GM19395 (cell line): ENCODE measurements at regions not wholly inside any gene's neighbourhood (a gene's known extent, or its start where the extent isn't known, plus 50 kb on each side); places are given as distances from the start of the nearest gene placed in this dataset.
"Not testable (repeated sequence)": the region's sequence is repeated elsewhere in the genome, so short reads cannot be mapped to it uniquely, and the experiment has no call there.

Experiments used
- ATAC-seq: cut with Tn5 transposase; IDR thresholded peaks from one replicate; pipeline ENCODE4 v1.9.1; 2021; ENCODE audit warnings: mild to moderate bottlenecking, moderate library complexity; ENCODE audit not compliant: unreplicated experiment

- no peak for ATAC-seq
Observed at GRCh38 chr21:39083377-39084008, 99.8 kb downstream of the PSMG1 start.

- ATAC-seq = no peak
Observed at GRCh38 chr21:39082656-39083376, 100.4 kb downstream of the PSMG1 start.

DNA sequence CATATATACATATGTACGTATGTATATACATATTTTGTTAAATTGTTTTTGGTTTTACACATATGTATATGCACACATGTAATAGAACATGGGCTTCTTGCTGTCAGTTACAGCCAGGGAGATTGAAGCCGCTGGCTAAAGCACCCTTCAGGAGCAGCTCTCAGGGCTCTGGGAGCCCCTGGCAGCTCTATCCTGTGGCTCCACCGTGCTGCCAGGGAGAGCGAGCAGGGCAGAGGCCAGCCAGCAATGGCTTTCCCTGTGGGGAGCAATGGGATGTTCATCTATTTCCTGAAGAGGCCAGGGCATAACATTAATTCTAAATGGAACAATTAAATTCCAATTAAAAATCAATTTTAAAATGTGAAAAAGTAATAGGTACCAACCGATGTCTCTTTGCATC, 102.9 kb downstream of the PSMG1 start:
- ATAC-seq = no peak

DNA sequence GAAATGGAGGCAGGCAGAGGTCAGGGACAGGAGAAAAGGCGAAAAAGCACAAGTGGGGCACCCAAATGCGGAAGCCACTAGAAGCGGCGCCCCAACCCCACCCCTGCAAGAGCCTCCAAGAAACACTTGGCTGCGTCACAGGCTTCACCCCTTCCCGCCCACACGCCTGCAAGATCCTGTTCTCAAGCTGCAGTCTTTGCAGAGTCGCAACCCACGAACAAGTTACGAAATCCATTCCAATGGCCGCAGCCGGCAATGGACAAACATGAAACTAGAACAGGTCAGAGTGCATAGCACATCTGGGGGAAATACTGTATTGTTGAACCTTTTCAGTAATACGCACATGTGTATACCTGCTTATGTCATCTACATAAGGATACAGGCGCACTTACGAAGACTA, 103.6 kb downstream of the PSMG1 start:
- ATAC-seq = no peak

DNA sequence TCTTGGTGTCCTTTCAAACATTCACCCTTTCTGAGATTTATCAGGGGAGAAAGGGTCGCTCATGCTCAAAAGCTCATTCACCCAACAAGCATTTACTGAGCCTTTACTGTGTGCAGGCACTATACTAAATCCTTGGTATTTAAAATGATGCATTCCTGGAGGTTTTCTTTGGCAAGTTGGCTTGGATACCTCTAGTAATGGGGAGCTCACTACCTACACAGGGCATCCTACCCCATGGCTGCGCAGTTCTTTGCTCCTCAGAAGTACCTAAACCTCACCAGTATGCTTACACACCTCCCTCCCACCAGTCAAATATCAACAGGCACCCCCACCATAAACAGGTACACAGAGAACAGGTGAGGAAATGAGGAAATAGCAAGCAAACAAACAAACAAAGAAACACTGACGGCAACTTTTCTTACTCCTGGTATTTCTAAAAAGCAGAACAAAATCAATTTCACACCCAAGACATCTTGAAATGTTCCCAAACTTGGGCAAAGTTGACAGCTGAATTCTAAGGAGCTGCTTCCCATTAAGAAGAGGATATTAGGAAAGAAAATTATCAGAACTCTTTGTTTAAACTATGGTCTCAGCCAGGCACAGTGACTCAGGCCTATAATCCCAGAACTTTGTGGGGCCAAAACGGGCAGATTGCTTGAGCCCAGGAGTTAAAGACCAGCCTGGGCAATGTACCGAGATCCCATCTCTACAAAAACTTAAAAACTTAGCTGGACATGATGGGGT, 104.8 kb downstream of the PSMG1 start:
- no peak for ATAC-seq

DNA sequence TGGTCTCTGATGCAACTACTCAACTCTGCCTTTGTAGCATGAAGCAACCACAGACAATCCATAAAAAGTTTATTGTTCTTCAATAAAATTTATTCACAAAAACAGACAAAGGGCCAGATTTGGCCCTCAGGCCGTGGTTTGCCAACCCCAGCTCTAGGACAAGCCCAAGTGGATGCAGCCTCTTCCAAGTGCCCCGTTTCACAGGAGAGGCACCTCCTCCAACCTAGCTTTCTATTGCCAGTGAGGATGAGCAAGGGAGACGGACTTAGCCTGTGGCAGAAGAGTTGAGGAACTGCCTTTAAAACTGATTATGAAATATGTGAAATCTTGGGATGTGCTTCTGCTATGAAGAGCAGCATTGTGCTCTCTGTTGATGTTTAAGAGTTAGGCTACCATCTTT, 105.4 kb downstream of the PSMG1 start:
- ATAC-seq = no peak

DNA sequence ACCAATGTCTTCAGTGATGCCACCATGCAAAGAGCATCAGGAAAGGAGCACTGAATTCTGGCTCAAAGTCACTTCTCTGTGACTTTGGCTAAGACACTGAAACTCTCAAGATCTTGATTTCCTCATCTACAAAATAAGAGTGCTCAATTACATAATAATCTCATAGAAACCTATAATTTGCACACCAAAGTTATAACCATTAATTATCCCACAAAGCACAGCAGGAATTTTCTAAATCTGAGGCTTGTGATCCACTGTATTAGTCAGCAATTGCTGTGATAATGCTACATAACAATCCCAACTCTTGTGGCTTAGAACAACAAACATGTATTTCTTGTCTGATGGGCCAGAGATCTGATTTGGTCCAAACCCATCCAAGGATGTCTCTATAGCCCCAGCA, 108.7 kb downstream of the PSMG1 start:
- ATAC-seq = no peak

GRCh38 chr21:39073717-39074116, 109.5 kb downstream of the PSMG1 start:
- no peak for ATAC-seq

- ATAC-seq = no peak
Observed at GRCh38 chr21:39073063-39073462, 110.2 kb downstream of the PSMG1 start.

- no peak for ATAC-seq
Observed at GRCh38 chr21:39072468-39072867, 110.8 kb downstream of the PSMG1 start.

- ATAC-seq = no peak
Observed at GRCh38 chr21:39071623-39072214, 111.5 kb downstream of the PSMG1 start.

DNA sequence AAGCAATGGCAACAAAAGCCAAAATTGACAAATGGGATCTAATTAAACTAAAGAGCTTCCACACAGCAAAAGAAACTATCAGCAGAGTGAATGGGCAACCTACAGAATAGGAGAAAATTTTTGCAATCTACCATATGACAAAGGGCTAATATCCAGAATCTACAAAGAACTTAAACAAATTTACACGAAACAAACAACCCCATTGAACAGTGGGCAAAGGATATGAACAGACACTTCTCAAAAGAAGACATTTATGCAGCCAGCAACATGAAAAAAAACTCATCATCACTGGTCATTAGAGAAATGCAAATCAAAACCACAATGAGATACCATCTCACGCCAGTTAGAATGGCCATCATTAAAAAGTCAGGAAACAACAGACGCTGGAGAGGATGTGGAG, 113.4 kb downstream of the PSMG1 start:
- not testable (repeated sequence) for ATAC-seq

DNA sequence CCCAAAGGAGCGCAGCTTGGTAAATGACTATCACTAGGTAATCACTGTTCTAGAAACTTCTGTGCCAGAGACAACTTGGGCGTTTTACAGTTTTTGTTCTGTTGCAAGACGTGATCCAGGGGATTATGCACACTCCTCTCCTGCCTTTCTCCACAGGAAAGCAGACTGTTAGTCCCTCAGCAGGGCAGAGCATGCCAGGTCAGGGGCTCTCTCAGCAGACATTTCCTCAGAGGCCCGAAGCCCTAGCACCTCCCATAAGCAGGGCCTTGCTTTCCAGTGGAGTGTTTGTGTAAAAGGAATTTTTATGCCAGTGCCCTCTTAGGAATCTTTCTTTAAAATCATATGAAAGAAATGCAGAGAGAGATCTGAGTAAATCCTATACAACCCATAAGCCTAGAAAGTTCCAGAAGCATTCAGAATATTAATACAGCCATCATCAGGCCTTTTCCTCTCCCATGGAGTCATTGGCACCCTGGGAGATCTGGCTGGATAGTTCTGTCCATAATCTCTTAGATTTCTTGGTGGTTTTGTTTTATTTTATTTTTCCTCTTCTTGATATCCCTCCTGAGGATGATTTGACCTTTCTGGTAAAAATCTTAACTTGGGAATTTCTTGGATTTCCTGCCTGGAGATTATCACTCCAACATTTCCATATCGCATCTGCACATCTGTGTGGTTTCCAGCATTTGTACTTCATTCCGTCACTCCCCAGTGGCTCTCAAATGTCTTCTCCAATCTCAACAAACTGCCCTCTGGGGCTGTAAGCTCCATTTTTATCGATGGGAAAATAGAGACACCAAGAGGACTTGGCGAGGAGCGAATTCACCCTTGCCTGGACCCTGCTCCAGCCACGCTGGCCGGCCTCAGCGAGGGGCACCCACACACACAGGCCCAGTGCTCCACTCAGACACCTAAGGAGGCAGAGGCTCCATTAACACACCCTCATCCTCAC, 116.1 kb downstream of the PSMG1 start:
- ATAC-seq = no peak

GRCh38 chr21:39065917-39066316, 117.3 kb downstream of the PSMG1 start:
- ATAC-seq = no peak

DNA sequence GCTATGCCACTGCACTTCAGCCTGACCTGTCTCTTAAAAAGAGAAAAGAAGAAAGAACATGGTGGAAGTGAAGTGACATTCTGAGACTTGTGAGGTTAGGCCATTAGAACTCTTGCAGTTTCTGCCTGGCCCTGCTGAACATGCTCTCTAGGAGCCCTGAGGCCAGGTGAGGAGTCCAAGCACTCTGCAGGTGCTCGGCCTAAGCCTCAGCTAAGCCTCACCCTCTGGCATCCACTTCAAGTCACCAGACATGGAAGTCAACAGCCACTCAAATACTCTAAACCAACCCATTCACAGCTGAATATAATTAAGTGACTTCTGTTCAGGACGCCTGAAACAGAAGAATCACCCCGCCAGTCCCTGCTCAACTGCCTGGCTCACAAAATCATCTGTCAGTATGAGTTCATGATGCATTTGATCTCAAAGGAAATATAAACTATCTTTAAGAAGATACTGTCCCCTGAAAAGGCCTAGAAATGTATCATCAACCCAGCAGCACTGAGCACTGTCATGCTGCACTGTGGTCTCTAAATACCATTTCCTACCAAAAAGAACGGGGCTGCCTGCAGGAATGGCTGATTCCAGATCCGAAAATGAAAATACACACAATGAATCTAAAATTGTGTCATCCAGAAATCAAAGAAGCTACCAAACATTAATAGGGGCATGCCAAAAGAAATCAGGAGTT, 118.8 kb downstream of the PSMG1 start:
- ATAC-seq = no peak

- ATAC-seq = no peak
Observed at GRCh38 chr21:39063517-39063916, 119.7 kb downstream of the PSMG1 start.

DNA sequence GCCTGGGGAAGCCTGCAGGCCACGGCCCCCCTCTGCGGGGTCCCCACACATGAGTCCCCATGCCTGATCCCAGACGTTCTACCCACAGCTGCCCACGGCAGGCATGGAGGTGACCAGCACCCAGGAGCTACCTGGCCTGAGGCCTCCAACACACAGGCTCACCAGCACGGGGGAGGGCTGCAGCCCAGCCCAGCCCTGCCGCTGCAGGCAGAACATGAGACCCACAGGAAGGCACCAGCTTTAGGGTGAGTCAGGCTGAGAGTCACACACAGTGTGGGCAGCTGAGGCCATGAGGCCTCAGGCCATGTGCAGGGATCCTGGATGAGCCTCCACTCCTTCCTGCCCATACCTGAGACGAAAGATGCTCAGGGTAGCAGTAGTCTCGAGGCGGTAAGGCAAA, 121.1 kb downstream of the PSMG1 start:
- ATAC-seq = no peak

DNA sequence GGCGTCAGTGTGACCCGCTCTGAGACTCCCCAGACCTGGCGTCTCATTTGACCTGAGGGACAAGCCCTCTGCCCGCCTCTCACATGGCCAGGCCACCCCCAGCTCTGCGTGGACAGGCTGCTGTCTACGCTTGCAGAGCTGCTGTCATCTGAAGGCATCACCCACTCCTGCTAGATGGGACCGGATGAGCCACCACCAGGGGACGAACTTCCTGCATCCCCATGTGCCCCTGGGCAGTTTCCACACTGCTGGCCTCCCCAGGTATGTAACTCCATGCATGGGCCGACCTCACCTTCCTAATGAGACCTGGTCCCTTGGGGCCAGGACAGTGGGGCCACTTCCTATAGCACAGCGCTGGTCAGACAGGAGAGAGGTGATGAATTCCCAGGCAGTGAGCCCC, 121.5 kb downstream of the PSMG1 start:
- ATAC-seq = no peak

DNA sequence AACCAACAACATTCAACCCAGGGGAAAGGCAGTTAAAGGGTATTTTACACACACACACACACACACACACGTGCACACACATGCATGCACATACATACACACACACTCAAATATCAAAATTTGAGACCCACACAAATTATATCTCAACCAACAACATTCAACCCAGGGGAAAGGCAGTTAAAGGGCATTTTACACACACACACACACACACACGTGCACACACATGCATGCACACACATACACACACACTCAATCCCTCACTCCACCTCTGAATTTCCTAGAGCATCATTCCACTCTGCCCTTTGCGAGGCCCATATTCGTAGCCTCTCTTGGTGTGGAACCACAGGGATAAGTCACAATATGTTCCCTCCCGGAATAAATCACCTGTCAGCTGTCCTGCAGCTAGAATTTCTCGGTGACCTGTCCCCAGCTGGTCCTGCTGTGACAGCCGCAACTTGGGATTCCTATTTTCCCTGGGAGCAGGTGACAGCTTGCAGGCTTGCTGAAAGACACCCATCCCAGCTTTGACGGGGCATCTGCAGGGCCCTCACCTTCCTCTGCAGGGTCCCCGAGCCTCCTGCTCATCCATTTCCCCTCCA, 122.7 kb downstream of the PSMG1 start:
- ATAC-seq = no peak

DNA sequence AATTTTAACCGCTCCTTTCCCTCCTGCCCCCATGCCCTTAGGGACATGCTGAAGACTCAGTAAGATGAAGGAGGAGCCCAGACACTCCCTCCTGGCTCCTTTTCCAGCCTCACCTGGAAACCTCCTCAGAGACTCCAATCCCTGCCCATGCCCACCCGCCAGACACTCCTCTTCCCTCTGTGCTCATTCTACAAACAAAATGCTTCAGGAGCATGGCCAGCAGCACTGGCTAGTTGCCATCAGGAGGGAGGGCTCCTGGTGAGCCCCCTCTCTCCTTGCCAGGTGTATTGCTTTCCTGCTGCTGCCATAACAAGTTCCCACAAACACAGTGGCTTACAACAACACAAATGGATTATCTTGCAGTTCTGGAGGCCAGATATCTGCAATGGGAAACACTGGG, 126.1 kb downstream of the PSMG1 start:
- ATAC-seq = no peak
